Hematopoietic multipotent progenitor cell treated with erythropoietin and hydrocortisone succinate and interleukin-3 and kit ligand, for 15 days (in vitro differentiated cells): ENCODE measurements at regions not wholly inside any gene's neighbourhood (a gene's known extent, or its start where the extent isn't known, plus 50 kb on each side); places are given as distances from the start of the nearest gene placed in this dataset.

Experiments
- DNase-seq: peaks from one replicate; pipeline ENCODE4 v3.0.0-alpha.2; 2015; ENCODE audit warnings: low spot score

GRCh38 chr7:31456646-31457368 lies 57.1 kb upstream of the ITPRID1 start:
- no peak for DNase-seq

- no peak for DNase-seq
These were observed 56.3 kb upstream of the ITPRID1 start for GRCh38 chr7:31457551-31457950.

DNA sequence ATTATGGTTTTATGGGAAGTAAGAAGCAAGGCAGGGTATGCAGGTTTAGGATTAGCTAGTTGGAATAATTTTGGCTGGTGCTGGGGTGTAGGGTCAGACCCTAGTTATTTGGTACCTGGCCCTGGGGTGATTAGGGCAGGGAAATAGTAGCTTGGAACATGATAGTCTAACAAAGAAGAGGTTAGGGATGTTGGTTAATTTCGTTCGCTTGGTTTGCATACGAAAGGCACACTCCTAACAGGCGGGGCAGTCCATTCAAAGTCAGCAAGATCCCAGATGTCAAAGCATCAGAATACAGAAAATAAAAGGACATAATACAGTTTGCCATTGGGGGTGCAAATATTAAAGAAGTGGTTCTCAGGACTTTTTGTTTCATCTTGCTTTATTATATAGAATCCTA lies 55.7 kb upstream of the ITPRID1 start:
- no peak for DNase-seq

DNA sequence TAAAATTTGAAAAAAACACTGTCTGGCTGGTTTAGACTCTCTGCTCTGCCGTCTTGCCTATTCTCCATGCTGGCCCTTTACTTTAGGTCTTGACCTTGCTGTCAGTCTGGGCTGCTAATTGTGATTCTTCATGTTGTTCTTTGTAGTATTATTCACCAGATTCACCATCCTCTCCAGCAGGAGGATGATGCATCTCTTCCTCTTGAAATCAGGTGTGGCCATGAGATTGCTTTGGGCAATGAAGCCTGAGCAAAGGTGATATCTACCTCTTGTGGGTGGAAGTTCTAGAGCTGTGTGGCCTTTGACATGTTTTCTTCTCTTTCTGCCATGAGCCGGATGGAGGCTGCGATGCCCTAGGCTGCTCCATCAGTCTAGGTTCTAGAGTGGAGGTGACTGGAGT lies 51.3 kb upstream of the ITPRID1 start:
- no peak for DNase-seq
